GM21723 (cell line): ENCODE measurements at regions not wholly inside any gene's neighbourhood (a gene's known extent, or its start where the extent isn't known, plus 50 kb on each side); places are given as distances from the start of the nearest gene placed in this dataset.

Experiments
- ATAC-seq: cut with Tn5 transposase; IDR thresholded peaks from one replicate; pipeline ENCODE4 v1.9.1; 2021; ENCODE audit warnings: mild to moderate bottlenecking, moderate library complexity; ENCODE audit not compliant: unreplicated experiment

GRCh38 chr1:239538239-239538988 is 152.0 kb downstream of the CHRM3 start:
- no peak for ATAC-seq

GRCh38 chr1:239539051-239539450 is 152.7 kb downstream of the CHRM3 start:
- ATAC-seq, result no peak

GRCh38 chr1:239539812-239540211 is 153.4 kb downstream of the CHRM3 start:
- no peak for ATAC-seq

GRCh38 chr1:239543873-239544272 is 157.5 kb downstream of the CHRM3 start:
- no peak for ATAC-seq

- no peak for ATAC-seq
These were observed 159.1 kb downstream of the CHRM3 start for GRCh38 chr1:239545466-239545865.

GRCh38 chr1:239547987-239548386 is 161.6 kb downstream of the CHRM3 start:
- ATAC-seq, result no peak

GRCh38 chr1:239550178-239550577 is 163.8 kb downstream of the CHRM3 start:
- ATAC-seq, result no peak

GRCh38 chr1:239555350-239555749 is 169.0 kb downstream of the CHRM3 start:
- no peak for ATAC-seq

GRCh38 chr1:239558559-239558958 is 172.2 kb downstream of the CHRM3 start:
- ATAC-seq, result no peak

- no peak for ATAC-seq
These were observed 172.6 kb downstream of the CHRM3 start for GRCh38 chr1:239558991-239559390.

GRCh38 chr1:239560921-239561320 is 174.6 kb downstream of the CHRM3 start:
- no peak for ATAC-seq

- ATAC-seq, result no peak
These were observed 175.7 kb downstream of the CHRM3 start for GRCh38 chr1:239562095-239562494.

- no peak for ATAC-seq
These were observed 177.3 kb downstream of the CHRM3 start for GRCh38 chr1:239563681-239564080.

- ATAC-seq, result no peak
These were observed 179.7 kb downstream of the CHRM3 start for GRCh38 chr1:239566074-239566473.

GRCh38 chr1:239570878-239571277 is 184.5 kb downstream of the CHRM3 start:
- ATAC-seq, result no peak

GRCh38 chr1:239572183-239572582 is 185.8 kb downstream of the CHRM3 start:
- ATAC-seq, result no peak

- ATAC-seq, result no peak
These were observed 187.7 kb downstream of the CHRM3 start for GRCh38 chr1:239574112-239574511.

- ATAC-seq, result no peak
These were observed 188.7 kb downstream of the CHRM3 start for GRCh38 chr1:239575113-239575512.

GRCh38 chr1:239583536-239583935 is 197.2 kb downstream of the CHRM3 start:
- no peak for ATAC-seq

- no peak for ATAC-seq
These were observed 199.8 kb downstream of the CHRM3 start for GRCh38 chr1:239586128-239586527.

GRCh38 chr1:239587066-239587465 is 200.7 kb downstream of the CHRM3 start:
- ATAC-seq, result no peak

GRCh38 chr1:239587574-239588369 is 201.4 kb downstream of the CHRM3 start:
- no peak for ATAC-seq
